ENCODE measurements at regions not wholly inside any gene's neighbourhood (a gene's known extent, or its start where the extent isn't known, plus 50 kb on each side); places are given as distances from the start of the nearest gene placed in this dataset.
"Not testable (repeated sequence)": the region's sequence is repeated elsewhere in the genome, so short reads cannot be mapped to it uniquely, and the experiment has no call there.

- H3K9me3 ChIP-seq (ENCODE audit: insufficient read depth, low read depth, low read length); H3K27me3 ChIP-seq (ENCODE audit: insufficient read depth, low read length): not testable (repeated sequence)
These were observed 235.8 kb upstream of the C1orf174 start for GRCh38 chr1:4135853-4136252.

GRCh38 chr1:4137621-4138415 is 237.7 kb upstream of the C1orf174 start:
- Histone ChIP-seq H3K36me3 (ENCODE audit: insufficient read depth, low read length) (no peaks in the 10 kb centered on the region), H3K4me1 (ENCODE audit: insufficient read depth, low read length) (no peaks in the 10 kb centered on the region), H3K9me3 (ENCODE audit: insufficient read depth, low read depth, low read length) (peaks cover 3% of the 10 kb centered on the region; the same call in 1 of the 2 replicates), H3K4me3 (ENCODE audit: low read length) (no peak overlapping the region), H3K9ac (ENCODE audit: low read depth, low read length) (no peak overlapping the region), H3K27ac (ENCODE audit: low read depth, low read length) (no peak overlapping the region), H3K27me3 (ENCODE audit: insufficient read depth, low read length) (no peaks in the 10 kb centered on the region)
- 79% methylated on average over 14 of the region's 14 CpGs for WGBS

More at GRCh38 chr1:4135853-4136252, 235.8 kb upstream of the C1orf174 start:
- H3K27ac ChIP-seq (ENCODE audit: low read depth, low read length); H3K36me3 ChIP-seq (ENCODE audit: insufficient read depth, low read length); H3K9ac ChIP-seq (ENCODE audit: low read depth, low read length); H3K4me3 ChIP-seq (ENCODE audit: low read length); H3K4me1 ChIP-seq (ENCODE audit: insufficient read depth, low read length): not testable (repeated sequence)

GRCh38 chr1:4139646-4140045 is 239.6 kb upstream of the C1orf174 start:
- H3K9ac ChIP-seq (ENCODE audit: low read depth, low read length), result no peak overlapping the region
- no peaks in the 10 kb centered on the region for H3K4me1 ChIP-seq (ENCODE audit: insufficient read depth, low read length)
- WGBS, result 93% methylated on average over 6 of the region's 8 CpGs
- H3K27me3 ChIP-seq (ENCODE audit: insufficient read depth, low read length), result no peaks in the 10 kb centered on the region
- H3K9me3 ChIP-seq (ENCODE audit: insufficient read depth, low read depth, low read length), result peaks cover 3% of the 10 kb centered on the region; the same call in 1 of the 2 replicates
- H3K4me3 ChIP-seq (ENCODE audit: low read length), result no peak overlapping the region
- H3K27ac ChIP-seq (ENCODE audit: low read depth, low read length), result no peak overlapping the region
- no peaks in the 10 kb centered on the region for H3K36me3 ChIP-seq (ENCODE audit: insufficient read depth, low read length)

- WGBS, result 95% methylated on average over 13 of the region's 13 CpGs
- no peaks in the 10 kb centered on the region for H3K27me3 ChIP-seq (ENCODE audit: insufficient read depth, low read length)
- H3K27ac ChIP-seq (ENCODE audit: low read depth, low read length), result no peak overlapping the region
- peaks cover 3% of the 10 kb centered on the region; the same call in 1 of the 2 replicates for H3K9me3 ChIP-seq (ENCODE audit: insufficient read depth, low read depth, low read length)
- no peak overlapping the region for H3K4me3 ChIP-seq (ENCODE audit: low read length)
- no peaks in the 10 kb centered on the region for H3K36me3 ChIP-seq (ENCODE audit: insufficient read depth, low read length)
- H3K4me1 ChIP-seq (ENCODE audit: insufficient read depth, low read length), result no peaks in the 10 kb centered on the region
- no peak overlapping the region for H3K9ac ChIP-seq (ENCODE audit: low read depth, low read length)
These were observed 240.2 kb upstream of the C1orf174 start for GRCh38 chr1:4140241-4140640.

GRCh38 chr1:4140821-4141220 is 240.7 kb upstream of the C1orf174 start:
- 95% methylated on average over 9 of the region's 9 CpGs for WGBS

GRCh38 chr1:4144349-4144971 is 244.4 kb upstream of the C1orf174 start:
- no peaks in the 10 kb centered on the region for H3K9me3 ChIP-seq (ENCODE audit: insufficient read depth, low read depth, low read length)
- no peak overlapping the region for H3K9ac ChIP-seq (ENCODE audit: low read depth, low read length)
- H3K4me3 ChIP-seq (ENCODE audit: low read length), result no peak overlapping the region
- H3K4me1 ChIP-seq (ENCODE audit: insufficient read depth, low read length), result no peaks in the 10 kb centered on the region
- 86% methylated on average over 6 of the region's 6 CpGs for WGBS
- H3K27ac ChIP-seq (ENCODE audit: low read depth, low read length), result no peak overlapping the region
- H3K36me3 ChIP-seq (ENCODE audit: insufficient read depth, low read length), result no peaks in the 10 kb centered on the region
- no peaks in the 10 kb centered on the region for H3K27me3 ChIP-seq (ENCODE audit: insufficient read depth, low read length)

More at GRCh38 chr1:4140821-4141220, 240.7 kb upstream of the C1orf174 start:
- no peaks in the 10 kb centered on the region for H3K36me3 ChIP-seq (ENCODE audit: insufficient read depth, low read length)
- no peak overlapping the region for H3K4me3 ChIP-seq (ENCODE audit: low read length)
- H3K9ac ChIP-seq (ENCODE audit: low read depth, low read length), result no peak overlapping the region
- no peaks in the 10 kb centered on the region for H3K4me1 ChIP-seq (ENCODE audit: insufficient read depth, low read length)
- no peaks in the 10 kb centered on the region for H3K27me3 ChIP-seq (ENCODE audit: insufficient read depth, low read length)
- H3K9me3 ChIP-seq (ENCODE audit: insufficient read depth, low read depth, low read length), result peaks cover 3% of the 10 kb centered on the region; the same call in 1 of the 2 replicates
- H3K27ac ChIP-seq (ENCODE audit: low read depth, low read length), result no peak overlapping the region

GRCh38 chr1:4146101-4146500 is 246.0 kb upstream of the C1orf174 start:
- WGBS, result 88% methylated on average over 7 of the region's 7 CpGs
- Histone ChIP-seq H3K27ac (ENCODE audit: low read depth, low read length) (no peak overlapping the region), H3K9ac (ENCODE audit: low read depth, low read length) (no peak overlapping the region), H3K27me3 (ENCODE audit: insufficient read depth, low read length) (no peaks in the 10 kb centered on the region), H3K4me3 (ENCODE audit: low read length) (no peak overlapping the region), H3K4me1 (ENCODE audit: insufficient read depth, low read length) (no peaks in the 10 kb centered on the region), H3K36me3 (ENCODE audit: insufficient read depth, low read length) (no peaks in the 10 kb centered on the region), H3K9me3 (ENCODE audit: insufficient read depth, low read depth, low read length) (no peaks in the 10 kb centered on the region)

- Histone ChIP-seq H3K9ac (ENCODE audit: low read depth, low read length) (no peak overlapping the region), H3K4me1 (ENCODE audit: insufficient read depth, low read length) (no peaks in the 10 kb centered on the region), H3K27me3 (ENCODE audit: insufficient read depth, low read length) (no peaks in the 10 kb centered on the region), H3K36me3 (ENCODE audit: insufficient read depth, low read length) (no peaks in the 10 kb centered on the region), H3K4me3 (ENCODE audit: low read length) (no peak overlapping the region), H3K9me3 (ENCODE audit: insufficient read depth, low read depth, low read length) (no peaks in the 10 kb centered on the region), H3K27ac (ENCODE audit: low read depth, low read length) (no peak overlapping the region)
- 86% methylated on average over 3 of the region's 5 CpGs for WGBS
These were observed 246.5 kb upstream of the C1orf174 start for GRCh38 chr1:4146614-4147013.

- WGBS, result 89% methylated on average over 12 of the region's 12 CpGs
- no peaks in the 10 kb centered on the region for H3K9me3 ChIP-seq (ENCODE audit: insufficient read depth, low read depth, low read length)
- H3K4me3 ChIP-seq (ENCODE audit: low read length), result no peak overlapping the region
- H3K36me3 ChIP-seq (ENCODE audit: insufficient read depth, low read length), result no peaks in the 10 kb centered on the region
- no peak overlapping the region for H3K9ac ChIP-seq (ENCODE audit: low read depth, low read length)
- no peaks in the 10 kb centered on the region for H3K4me1 ChIP-seq (ENCODE audit: insufficient read depth, low read length)
- H3K27ac ChIP-seq (ENCODE audit: low read depth, low read length), result no peak overlapping the region
- H3K27me3 ChIP-seq (ENCODE audit: insufficient read depth, low read length), result no peaks in the 10 kb centered on the region
These were observed 247.4 kb upstream of the C1orf174 start for GRCh38 chr1:4147509-4147908.

GRCh38 chr1:4149281-4149680 is 249.2 kb upstream of the C1orf174 start:
- Histone ChIP-seq H3K4me3 (ENCODE audit: low read length) (no peak overlapping the region), H3K9me3 (ENCODE audit: insufficient read depth, low read depth, low read length) (no peaks in the 10 kb centered on the region), H3K27ac (ENCODE audit: low read depth, low read length) (no peak overlapping the region), H3K36me3 (ENCODE audit: insufficient read depth, low read length) (no peaks in the 10 kb centered on the region), H3K4me1 (ENCODE audit: insufficient read depth, low read length) (no peaks in the 10 kb centered on the region), H3K27me3 (ENCODE audit: insufficient read depth, low read length) (no peaks in the 10 kb centered on the region), H3K9ac (ENCODE audit: low read depth, low read length) (no peak overlapping the region)
- 95% methylated on average over 7 of the region's 7 CpGs for whole genome bisulfite sequencing

GRCh38 chr1:4149831-4150230 is 249.8 kb upstream of the C1orf174 start:
- H3K27ac ChIP-seq (ENCODE audit: low read depth, low read length), result no peak overlapping the region
- H3K9ac ChIP-seq (ENCODE audit: low read depth, low read length), result no peak overlapping the region
- no peak overlapping the region for H3K4me3 ChIP-seq (ENCODE audit: low read length)
- H3K4me1 ChIP-seq (ENCODE audit: insufficient read depth, low read length), result no peaks in the 10 kb centered on the region
- H3K27me3 ChIP-seq (ENCODE audit: insufficient read depth, low read length), result no peaks in the 10 kb centered on the region
- WGBS, result 80% methylated on average over 10 of the region's 10 CpGs
- H3K9me3 ChIP-seq (ENCODE audit: insufficient read depth, low read depth, low read length), result no peaks in the 10 kb centered on the region
- H3K36me3 ChIP-seq (ENCODE audit: insufficient read depth, low read length), result no peaks in the 10 kb centered on the region
